Gastrocnemius medialis (tissue), 4 donors: ENCODE measurements at regions not wholly inside any gene's neighbourhood (a gene's known extent, or its start where the extent isn't known, plus 50 kb on each side); places are given as distances from the start of the nearest gene placed in this dataset.

Experiments used
- CTCF ChIP-seq, 5 experiments: fragments of 450-650 bp in 3 of 5; fragments of 200-600 bp in 2 of 5; sonication (generic) in 2 of 5; IDR thresholded peaks in 4 of 5; conservative IDR thresholded peaks in 1 of 5; 1 replicate in 4 of 5; 2 replicates in 1 of 5; pipeline ENCODE4 v1.5.1; 2016 to 2019; ENCODE audit warnings: antibody characterized with exemption in 5 of 5, mild to moderate bottlenecking in 3 of 5, moderate library complexity in 3 of 5
- POLR2A ChIP-seq, 2 donors: fragments of 450-650 bp; IDR thresholded peaks; one replicate each; pipeline ENCODE4 v1.6.1; 2017; ENCODE audit warnings: antibody characterized with exemption in 2 of 2, mild to moderate bottlenecking in 2 of 2, moderate library complexity in 2 of 2

- no peak for TF ChIP-seq CTCF (IDR thresholded peaks at IDR 0.05 in 4 of 5, conservative IDR thresholded peaks at IDR 0.05 in 1 of 5)
- TF ChIP-seq POLR2A (IDR thresholded peaks at IDR 0.05), result no peak
These were observed 61.4 kb upstream of the ADRA1B start for GRCh38 chr5:159854916-159855315.
